Glomerular visceral epithelial cell (primary cell): ENCODE measurements at regions not wholly inside any gene's neighbourhood (a gene's known extent, or its start where the extent isn't known, plus 50 kb on each side); places are given as distances from the start of the nearest gene placed in this dataset.
"Not testable (repeated sequence)": the region's sequence is repeated elsewhere in the genome, so short reads cannot be mapped to it uniquely, and the experiment has no call there.

Experiments used
- DNase-seq: peaks from one replicate; pipeline ENCODE4 v3.0.0-alpha.2; 2016; ENCODE audit errors: extremely low spot score

DNA sequence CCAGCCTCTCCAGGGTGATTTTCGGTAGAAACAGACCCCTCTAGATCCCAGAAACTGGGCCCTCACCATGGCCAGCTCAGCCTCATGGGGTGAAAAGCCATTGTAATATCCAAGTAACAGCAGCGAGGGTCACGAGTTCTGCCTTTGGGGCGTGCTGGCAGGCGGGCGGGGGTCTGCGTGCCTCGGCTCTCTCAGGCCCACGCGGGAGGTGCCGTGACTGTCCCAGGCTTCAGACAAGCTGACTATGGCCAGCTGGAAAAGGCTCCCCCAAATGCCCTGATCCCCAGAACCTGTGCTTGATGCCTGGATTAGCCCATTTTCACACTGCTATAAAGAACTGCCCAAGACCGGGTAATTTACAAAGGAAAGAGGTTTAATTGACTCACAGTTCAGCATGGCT, 160.2 kb downstream of the LAT start:
- DNase-seq, result not testable (repeated sequence)

DNA sequence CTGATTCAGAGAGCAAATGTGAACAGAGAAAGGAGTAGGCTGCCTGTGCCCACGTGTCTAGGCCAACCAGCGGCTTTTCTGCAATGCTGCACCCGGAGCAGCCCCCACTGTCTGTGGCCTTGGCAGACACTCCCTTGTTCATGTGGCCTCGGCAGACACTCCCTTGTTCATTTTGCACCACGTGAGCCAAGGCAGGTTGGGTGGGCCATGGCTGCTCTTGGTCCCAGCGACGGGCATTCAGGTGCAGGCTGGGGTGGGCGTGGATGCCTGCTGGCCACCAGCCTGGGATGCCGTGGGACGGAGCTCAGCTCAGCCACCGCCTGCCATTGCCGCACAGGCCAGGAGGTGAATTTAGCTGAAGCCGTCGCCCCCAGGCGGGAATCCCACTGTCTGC, 159.8 kb downstream of the LAT start:
- not testable (repeated sequence) for DNase-seq

DNA sequence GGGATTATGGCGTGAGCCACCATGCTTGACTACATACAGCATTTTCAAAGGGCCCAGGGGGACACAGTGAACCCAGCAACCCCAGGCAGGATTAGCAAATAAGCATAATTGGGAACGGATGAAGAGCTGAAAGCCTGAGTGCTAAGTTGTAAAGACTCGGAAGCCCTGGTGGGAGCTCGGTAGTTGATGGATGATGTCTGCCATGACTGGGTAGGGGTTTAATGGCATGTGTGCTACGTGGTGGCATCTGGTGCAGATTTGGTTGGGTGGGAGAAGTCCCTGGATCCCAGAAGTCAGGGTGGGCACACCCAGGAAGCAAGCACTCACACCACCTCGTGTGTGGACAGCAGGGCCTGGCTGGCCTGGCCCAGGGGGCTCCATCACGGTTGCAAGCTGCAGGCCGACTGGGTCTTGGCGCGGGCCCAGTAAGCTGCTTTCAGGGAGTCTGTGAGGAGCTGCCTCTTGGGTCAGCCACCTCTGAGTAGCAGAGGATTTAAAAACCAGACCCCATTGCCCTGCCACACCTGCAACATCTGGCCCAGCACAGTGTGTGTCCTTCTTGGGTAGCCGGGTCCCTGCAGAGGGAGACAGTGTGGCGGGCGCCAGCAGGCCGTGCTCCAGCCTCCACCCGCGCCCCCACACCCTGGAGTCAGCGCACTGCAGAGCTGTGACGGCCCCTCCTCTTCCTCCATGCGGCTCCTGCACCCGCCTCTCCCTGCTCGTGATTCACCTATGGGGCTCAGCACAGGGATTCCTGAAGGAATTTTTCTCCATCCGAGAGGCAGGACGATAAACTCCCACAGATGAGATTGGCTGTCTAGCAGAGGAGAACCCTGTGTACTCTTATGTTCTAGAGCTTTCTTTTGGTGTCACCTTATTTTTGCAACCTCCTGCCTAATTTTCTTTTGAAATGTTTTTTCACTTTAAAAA, 159.2 kb downstream of the LAT start:
- not testable (repeated sequence) for DNase-seq

DNA sequence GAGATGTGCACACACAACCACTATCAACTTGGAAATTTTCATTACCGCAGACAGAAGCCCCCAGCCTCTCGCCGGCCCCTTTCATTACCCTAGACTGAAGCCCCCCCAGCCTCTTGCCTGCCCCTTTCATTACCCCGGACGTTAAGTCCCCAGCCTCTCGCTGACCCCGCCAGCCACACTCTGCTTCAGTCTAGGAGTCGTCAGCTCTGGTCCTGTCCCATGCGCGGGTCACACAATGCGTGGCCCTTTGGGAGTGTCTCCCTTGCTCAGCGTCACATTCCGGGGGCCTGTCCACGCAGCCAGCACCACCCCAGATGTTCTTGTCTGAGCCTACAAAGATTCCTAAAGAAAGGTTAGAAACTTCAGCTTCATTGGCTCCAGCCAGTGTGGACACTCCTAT, 157.7 kb downstream of the LAT start:
- not testable (repeated sequence) for DNase-seq

DNA sequence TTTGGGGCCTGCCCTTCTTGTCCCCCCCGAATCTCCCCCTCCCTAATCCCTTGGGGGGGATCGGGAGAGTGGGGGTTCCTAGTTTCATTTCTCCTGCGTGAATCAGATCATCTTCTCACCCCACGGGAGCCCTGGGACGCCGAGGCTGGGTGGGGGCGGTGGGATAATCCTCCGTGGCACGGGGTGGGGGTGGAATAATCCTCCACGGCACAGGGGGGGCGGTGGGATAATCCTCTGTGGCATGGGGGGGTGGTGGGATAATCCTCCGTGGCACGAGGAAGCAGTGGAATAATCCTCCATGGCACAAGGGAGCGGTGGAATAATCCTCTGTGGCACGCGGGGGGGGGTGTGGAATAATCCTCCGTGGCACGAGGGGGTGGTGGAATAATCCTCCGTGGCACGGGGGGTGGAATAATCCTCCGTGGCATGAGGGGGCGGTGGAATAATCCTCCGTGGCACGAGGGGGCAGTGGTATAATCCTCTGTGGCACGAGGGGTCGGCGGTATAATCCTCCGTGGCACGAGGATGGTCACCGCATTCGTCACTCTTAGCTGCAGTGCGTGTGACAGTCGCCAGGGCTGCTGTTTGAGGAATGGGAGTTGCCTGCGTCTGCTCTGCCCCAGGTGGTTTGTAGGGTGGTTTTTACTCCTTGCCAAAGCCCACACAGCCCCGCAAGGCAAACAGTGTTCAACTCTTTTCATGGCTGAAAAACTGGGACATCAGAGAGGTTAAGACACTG, 156.9 kb downstream of the LAT start:
- DNase-seq, result no peak

DNA sequence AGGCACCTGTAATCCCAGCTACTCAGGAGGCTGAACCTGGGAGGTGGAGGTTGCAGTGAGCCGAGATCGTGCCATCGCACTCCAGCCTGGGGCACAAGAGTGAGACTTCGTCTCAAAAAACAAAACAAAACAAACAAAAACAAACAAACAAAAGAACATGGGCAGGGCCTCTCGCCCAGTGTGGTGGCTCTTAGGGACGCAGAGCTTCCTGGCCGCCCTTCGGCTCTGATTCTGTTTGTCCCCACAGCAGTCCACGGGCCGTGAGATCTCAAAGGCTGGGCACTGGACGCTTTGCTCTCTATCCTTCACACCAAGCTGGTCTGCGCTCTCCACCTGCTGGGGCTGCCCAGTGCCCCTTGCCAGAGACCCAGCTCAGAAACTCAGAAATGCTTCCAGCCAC, 156.3 kb downstream of the LAT start:
- not testable (repeated sequence) for DNase-seq

DNA sequence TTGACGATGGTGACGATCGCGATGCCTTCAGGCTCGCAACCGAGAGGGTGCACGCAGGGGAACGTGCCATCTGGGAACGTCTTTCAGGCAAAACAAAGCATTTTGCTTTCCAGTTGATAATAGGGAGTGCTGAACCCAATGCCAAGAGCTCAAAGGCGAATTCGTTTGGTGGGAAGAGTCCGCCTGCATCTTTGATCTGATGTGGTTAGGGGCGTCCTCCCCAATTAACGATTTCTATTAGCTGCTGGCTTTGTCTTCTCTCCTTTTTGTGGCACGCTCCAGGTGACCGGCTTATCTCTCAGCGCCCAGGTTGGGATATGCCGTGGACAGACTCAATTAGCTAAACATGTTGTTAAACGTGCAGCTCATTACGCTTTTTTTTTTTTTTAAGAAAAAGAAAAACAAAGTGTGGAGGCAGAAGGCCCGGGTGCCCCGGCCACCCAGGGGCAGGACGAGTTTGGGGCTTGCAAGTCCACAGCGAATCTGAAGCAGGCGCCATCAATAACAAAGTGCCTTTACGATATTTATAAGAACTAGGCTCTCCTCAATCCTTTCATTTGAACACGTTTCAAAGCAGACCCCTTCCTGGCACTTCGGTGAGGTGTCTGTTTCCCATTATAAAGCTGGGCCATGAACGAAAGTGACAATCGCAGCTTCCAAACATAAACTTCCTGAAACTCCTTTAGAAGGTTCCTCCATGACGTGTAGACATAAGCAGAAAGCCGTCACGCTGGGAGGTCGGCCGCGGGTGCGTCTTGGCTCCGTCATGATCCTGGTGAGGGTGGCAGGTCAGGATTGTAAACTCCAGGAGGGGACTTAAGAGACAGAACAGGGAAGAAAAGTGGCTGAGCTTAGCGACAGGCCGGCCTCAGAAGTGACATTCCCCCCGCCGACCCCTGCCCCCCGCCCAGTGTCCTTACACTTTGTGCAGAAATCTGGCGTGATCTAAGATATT, 155.3 kb downstream of the LAT start:
- DNase-seq, result not testable (repeated sequence)

DNA sequence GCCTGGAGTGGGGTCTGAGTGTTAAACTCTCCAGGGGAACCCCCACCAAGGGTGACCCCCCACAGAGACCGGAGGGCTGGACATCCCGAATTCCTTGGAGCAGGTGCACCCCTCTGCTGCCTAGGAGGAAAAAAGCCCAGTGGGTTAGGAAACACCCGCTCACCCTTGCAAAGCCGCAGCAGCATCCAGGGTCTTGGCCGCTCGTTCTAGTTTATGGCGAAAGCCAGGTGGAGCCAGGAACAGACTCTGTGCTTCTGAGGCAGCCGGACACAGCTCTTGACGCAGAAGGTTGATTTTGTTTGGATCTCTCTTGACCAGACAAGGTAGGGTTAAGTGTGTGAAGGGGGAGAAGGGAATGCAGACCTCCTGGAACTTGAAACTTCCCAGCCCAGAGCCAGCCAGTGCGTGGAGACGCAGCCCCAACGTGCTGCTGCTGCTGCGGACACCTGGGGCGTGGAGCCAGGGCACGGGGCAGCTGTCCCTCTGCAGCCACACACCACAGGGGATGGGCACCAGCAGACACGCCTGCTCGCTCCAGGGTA, 154.5 kb downstream of the LAT start:
- DNase-seq, result no peak

DNA sequence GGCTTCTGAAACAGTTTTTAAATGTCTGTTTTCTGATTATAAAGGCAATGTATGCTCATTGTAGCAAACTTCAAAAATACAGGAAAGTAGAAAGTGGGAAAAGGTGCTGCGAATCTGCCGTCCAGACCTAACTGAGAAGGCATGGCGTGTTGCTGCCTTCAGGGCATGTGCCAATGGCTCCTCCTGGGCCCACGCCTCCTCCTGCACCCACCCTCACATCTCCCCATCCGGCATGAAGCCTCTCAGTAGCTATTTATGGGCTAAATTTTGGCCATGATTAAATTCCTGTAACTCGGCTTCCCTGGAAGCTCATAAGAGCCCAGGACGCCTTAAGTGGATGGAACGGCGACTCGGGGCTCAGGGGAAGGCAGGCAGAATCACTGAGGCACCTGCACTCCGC, 153.8 kb downstream of the LAT start:
- DNase-seq, result not testable (repeated sequence)

DNA sequence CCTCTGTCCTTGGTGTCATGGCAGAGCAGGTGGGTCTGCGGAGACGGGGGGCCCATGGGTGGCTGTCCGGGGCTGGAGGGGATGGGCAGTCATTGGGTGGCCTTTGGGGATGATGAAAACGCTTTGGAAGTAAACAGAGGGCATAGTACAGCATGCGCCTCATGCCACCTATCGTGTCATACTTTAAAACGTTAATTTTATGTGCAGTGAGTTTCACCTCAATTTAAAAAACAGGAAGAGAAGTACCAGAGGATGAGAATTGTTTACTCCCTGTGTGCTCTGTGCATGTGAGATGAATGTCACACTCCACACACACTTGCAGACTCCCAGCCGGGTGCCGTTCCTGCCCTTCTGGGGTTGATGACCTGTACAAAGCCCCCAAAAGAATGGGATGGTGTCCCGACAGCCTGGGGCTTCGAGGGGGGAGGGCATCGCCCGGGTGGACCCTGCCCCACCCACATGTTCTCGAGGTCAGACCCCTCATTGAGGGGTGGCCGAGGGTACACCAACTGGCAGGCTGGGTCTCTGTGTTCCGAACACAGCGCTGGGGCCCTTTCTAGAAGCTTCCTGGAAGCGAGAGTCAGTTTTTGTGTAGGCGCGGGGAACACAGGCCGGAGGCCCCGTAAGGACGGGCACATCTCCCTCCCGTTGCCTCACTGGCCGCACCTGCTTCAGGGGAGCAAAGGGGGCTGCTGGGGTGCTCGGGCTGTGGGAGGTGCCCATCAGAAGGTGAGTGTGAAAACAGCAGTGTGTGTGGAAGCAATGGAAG, 153.2 kb downstream of the LAT start:
- DNase-seq, result not testable (repeated sequence)

DNA sequence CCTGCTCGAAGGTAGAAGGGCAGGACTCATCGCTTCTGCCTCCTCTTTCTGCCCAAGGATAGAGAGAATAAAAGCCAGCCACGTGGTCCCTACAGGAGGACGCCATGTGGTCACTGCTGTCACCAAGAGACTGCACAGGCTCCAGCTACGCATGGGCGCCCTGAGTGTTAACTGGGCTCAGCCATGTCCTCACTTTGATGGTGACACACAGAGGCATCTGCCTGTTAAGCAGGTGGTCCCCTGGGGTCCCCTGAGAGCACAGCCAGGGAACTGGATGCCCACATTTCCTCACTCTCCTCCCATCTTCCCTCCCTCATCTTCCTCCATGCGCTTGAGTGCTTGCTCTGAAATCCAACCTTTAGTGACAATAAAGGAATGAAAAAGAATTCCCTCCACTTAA, 152.6 kb downstream of the LAT start:
- DNase-seq, result not testable (repeated sequence)

DNA sequence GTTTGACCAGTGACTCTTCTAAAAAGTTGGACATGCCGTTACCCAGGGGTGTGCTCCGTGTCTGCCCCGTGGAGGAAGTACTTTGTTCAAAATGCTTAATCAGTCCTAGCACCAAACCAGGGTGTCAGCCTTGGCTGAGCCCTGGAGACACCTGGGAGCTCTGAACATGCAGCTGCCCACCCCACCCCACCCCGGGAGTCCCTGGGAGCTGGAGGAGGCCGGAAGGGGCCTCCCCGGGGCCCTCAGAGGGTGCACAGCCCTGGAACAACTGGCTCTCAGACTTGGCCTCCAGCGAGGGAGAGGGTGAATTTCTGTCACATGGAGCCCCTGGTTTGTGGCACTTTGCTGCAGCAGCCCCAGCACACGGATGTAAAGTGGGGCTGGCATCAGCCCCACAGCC, 152.1 kb downstream of the LAT start:
- not testable (repeated sequence) for DNase-seq

DNA sequence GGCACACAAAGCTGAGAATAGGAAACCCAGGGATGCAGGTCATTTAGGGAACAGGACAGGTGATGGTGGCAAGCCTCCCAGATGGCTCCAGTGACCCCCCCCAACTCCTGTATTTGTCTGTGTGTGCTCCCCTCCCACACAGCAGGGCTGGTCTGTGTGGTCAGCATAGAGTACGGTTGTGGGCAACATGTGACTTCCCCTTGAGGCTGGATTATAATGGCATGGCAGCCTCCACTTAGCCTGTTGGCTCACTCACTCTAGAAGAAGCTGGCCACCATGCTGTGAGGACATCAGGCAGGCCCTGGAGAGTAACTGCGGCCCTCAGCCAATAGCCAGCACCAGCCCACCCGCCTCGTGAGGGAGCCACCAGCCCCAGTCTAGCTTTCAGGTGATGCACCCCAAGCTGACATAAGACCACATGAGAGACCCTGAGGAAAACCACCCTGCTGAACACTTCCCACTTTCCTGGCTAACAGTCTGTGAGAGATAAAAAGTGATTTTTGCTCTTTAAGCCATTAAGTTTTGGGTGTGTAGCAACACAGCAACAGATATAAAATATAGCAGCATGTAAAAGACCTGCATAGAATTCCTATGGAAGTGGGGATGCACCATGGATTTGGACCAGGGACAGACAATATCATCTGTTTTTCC, 151.3 kb downstream of the LAT start:
- DNase-seq, result not testable (repeated sequence)

DNA sequence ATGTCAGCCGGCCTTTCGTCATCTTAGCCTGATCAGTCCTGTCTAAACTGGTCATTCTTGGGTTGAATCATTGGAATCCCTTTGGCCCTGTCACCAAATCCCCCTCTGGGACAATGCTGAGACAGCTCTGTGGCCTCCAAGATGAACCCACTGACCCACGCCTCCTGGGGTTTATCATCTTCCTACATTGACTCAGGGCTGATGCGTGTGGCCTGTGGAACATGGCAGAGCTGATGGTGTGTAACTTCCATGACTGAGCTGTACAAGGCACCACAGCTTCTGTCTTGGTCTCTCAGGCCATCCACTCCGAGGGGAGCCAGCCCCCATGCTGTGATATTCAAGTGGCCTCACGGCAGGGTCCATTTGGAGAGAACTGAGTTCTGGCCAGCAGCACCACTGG, 150.2 kb downstream of the LAT start:
- not testable (repeated sequence) for DNase-seq

DNA sequence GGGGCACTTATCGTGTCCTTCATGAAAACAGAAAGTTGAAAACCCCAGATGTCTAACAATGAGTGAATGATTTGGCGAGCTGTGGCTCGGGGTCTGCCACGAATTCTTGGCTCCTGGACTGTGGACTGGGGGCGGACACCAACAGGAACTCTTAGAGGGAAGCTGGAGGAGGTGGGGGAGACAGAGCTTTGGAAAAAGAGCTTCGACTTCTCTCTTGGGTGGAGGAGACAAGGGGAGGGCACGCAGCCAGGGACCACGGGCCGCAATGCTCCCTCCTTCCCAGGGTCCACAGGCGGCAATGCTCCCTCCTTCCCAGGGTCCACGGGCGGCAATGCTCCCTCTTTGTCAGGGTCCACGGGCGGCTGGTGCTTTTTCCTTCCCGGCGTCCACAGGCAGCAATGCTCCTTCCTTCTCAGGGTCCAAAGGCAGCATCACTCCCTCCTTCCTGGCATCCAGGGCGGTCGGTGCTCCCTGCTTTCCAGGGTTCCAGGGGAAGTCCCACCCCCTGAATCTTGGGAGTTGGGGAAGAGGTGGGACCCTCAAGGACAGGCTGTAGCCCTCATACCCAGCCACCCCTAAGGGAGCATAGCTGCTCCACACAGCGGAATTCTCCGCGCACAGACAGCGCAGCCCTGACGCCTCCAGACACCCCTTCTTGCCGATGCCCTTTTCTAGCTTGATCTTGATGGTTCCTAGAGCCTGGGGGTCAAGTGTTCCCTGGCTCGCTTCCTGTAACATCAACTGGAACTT, 149.0 kb downstream of the LAT start:
- not testable (repeated sequence) for DNase-seq

DNA sequence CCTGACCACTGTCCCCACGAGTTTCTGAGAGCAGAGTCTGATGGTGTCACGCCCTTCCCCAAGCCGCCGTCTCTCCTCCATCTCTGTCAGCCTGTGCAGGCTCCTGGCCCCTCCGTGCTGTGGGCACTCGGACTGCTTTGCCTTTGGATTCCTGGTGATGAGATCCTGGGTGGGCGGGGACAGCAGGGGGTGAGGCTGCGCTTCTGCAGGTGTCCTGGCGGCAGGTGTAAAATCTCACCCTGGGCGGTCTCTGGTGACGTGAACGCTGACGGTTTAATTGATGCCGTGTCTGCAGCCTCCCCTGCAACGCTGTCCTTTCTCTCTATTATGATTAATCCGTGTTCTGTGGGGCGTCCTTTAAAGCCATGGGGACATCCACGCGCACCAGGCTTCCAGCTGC, 148.0 kb downstream of the LAT start:
- DNase-seq, result not testable (repeated sequence)

DNA sequence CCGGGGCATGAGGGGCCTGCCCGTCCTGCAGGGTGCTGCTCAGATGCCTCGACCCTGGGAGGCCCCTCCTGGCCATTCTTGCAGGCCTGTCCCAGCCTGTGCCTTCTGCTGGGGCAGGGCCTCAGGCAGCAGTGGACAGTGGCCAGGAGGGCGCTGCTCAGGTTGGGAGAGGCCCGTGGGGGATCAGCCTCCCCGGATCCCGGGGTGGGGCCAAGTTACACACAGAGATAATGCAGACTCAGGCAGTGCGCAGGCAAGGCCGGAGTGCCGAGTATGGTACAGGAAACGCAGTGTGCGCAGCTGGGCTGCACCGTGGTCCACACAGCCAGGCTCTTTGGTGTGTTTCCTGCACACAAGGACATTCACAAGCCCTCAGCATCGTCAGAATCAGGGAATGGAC, 147.6 kb downstream of the LAT start:
- DNase-seq, result not testable (repeated sequence)

DNA sequence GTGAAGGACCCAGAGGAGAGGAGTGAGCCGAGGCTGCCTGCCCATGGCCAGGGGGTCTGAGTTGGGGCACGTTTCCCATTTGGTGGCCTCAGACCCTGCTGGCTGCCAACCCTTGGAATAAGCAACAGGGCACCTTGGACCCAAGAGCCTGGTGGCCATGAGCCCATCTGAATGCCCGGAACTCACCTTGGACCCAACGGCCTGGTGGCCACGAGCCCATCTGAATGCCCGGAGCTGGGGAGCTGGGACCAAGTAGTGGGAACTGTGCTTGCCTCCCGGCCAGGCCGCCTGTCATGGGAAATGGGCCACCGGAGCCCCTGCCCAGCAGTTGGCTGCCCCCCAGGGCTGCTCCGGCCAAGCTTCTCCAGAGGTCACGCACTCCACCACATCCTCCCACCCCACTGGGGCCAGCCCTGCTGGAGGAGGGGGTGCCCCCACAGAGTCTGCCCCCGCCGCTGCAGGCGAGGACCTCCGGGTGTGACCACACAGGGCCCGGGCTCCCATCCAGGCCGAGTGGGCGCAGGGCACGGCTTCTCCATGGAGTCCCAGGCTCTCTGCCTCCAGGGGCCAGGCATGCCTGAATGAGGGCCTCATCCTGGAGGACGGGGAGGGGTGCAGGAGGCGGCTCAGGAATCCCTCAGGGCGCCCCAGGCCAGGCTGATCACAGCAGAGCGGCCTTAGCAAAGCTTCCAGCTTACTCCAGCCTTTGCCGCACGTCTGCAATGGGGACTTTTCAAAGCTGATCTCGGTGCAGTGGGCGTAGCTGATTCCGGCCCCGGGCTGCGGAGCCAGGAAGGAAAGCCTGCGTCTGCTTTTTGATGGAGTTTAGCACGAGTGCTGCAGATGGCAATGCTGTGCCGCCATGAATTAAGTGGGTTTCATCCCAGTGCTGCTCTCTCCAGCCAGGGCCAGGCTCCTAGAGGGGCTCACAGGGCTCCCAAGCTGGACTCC, 146.3 kb downstream of the LAT start:
- DNase-seq, result not testable (repeated sequence)
